ENCODE measurements at regions not wholly inside any gene's neighbourhood (a gene's known extent, or its start where the extent isn't known, plus 50 kb on each side); places are given as distances from the start of the nearest gene placed in this dataset.

- DNase-seq (ENCODE audit: low read depth, low spot score), result no peak
- no peak for TF ChIP-seq CTCF (IDR thresholded peaks at IDR 0.05; ENCODE audit: low read depth, low read length)
- CTCF ChIA-PET, result no interaction called here
- Histone ChIP-seq H3K9me3 (ENCODE audit: control insufficient read depth, insufficient read depth, low read length) (no peaks in the 10 kb centered on the region), H3K4me3 (ENCODE audit: low read depth, low read length) (no peak overlapping the region), H3K27me3 (ENCODE audit: control insufficient read depth, insufficient read depth, low read length) (no peaks in the 10 kb centered on the region), H3K27ac (ENCODE audit: low read depth, low read length) (no peak overlapping the region)
- POLR2A ChIA-PET, result no interaction called here
Observed at GRCh38 chr3:162224746-162225145, 728.1 kb downstream of the OTOL1 start.

- CTCF ChIA-PET, result no interaction called here
Observed at GRCh38 chr3:162236949-162237348, 740.3 kb downstream of the OTOL1 start.

GRCh38 chr3:162250782-162251181 lies 754.2 kb downstream of the OTOL1 start:
- no peak for TF ChIP-seq CTCF (IDR thresholded peaks at IDR 0.05; ENCODE audit: low read depth, low read length)
- DNase-seq (ENCODE audit: low read depth, low spot score), result no peak
- Histone ChIP-seq H3K27ac (ENCODE audit: low read depth, low read length) (no peak overlapping the region), H3K9me3 (ENCODE audit: control insufficient read depth, insufficient read depth, low read length) (no peaks in the 10 kb centered on the region), H3K4me3 (ENCODE audit: low read depth, low read length) (no peak overlapping the region), H3K27me3 (ENCODE audit: control insufficient read depth, insufficient read depth, low read length) (no peaks in the 10 kb centered on the region)
- CTCF ChIA-PET, result no interaction called here
- POLR2A ChIA-PET, result no interaction called here

More at GRCh38 chr3:162236949-162237348, 740.3 kb downstream of the OTOL1 start:
- H3K27ac ChIP-seq (ENCODE audit: low read depth, low read length), result no peak overlapping the region
- POLR2A ChIA-PET, result no interaction called here
- no peak for DNase-seq (ENCODE audit: low read depth, low spot score)
- no peaks in the 10 kb centered on the region for H3K27me3 ChIP-seq (ENCODE audit: control insufficient read depth, insufficient read depth, low read length)
- no peak for TF ChIP-seq CTCF (IDR thresholded peaks at IDR 0.05; ENCODE audit: low read depth, low read length)
- no peaks in the 10 kb centered on the region for H3K9me3 ChIP-seq (ENCODE audit: control insufficient read depth, insufficient read depth, low read length)
- no peak overlapping the region for H3K4me3 ChIP-seq (ENCODE audit: low read depth, low read length)

GRCh38 chr3:162262129-162262528 lies 765.5 kb downstream of the OTOL1 start:
- DNase-seq (ENCODE audit: low read depth, low spot score), result no peak
- H3K4me3 ChIP-seq (ENCODE audit: low read depth, low read length), result no peak overlapping the region
- TF ChIP-seq CTCF (IDR thresholded peaks at IDR 0.05; ENCODE audit: low read depth, low read length), result no peak
- no peak overlapping the region for H3K27ac ChIP-seq (ENCODE audit: low read depth, low read length)
- H3K27me3 ChIP-seq (ENCODE audit: control insufficient read depth, insufficient read depth, low read length), result no peaks in the 10 kb centered on the region
- CTCF ChIA-PET, result no interaction called here
- POLR2A ChIA-PET, result no interaction called here
- no peaks in the 10 kb centered on the region for H3K9me3 ChIP-seq (ENCODE audit: control insufficient read depth, insufficient read depth, low read length)

- POLR2A ChIA-PET, result no interaction called here
- TF ChIP-seq CTCF (IDR thresholded peaks at IDR 0.05; ENCODE audit: low read depth, low read length), result no peak
Observed at GRCh38 chr3:162263596-162263995, 767.0 kb downstream of the OTOL1 start.

More at GRCh38 chr3:162263596-162263995, 767.0 kb downstream of the OTOL1 start:
- Histone ChIP-seq H3K27me3 (ENCODE audit: control insufficient read depth, insufficient read depth, low read length) (no peaks in the 10 kb centered on the region), H3K4me3 (ENCODE audit: low read depth, low read length) (no peak overlapping the region), H3K27ac (ENCODE audit: low read depth, low read length) (no peak overlapping the region), H3K9me3 (ENCODE audit: control insufficient read depth, insufficient read depth, low read length) (no peaks in the 10 kb centered on the region)
- DNase-seq (ENCODE audit: low read depth, low spot score), result no peak
- CTCF ChIA-PET, result no interaction called here
